HG03342 (cell line): ENCODE measurements at regions not wholly inside any gene's neighbourhood (a gene's known extent, or its start where the extent isn't known, plus 50 kb on each side); places are given as distances from the start of the nearest gene placed in this dataset.
A peak's percentile ranks its signal among the peaks of the same experiment; 100 is the strongest.

Experiments used
- ATAC-seq: cut with Tn5 transposase; IDR thresholded peaks from one replicate; pipeline ENCODE4 v1.9.1; 2021; ENCODE audit warnings: mild to moderate bottlenecking, moderate library complexity; ENCODE audit not compliant: unreplicated experiment

DNA sequence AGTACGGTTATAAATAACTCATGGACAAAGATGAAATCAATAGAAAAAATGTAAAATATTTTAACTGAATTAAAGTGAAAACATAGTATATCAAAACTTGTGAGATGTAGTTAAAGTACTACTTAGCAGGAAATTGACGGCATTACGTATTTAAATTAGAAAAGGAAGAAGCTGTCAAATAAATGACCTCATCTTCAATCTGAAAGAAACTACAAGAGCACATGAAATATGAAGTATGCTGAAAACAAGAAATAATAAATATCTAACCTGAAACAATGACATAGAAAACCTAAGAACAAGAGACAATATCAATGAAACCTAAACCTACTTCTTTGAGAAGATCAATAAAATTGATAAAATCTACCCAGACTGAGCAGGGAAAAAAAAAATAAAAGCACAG, 122.2 kb upstream of the PDE4B start:
- ATAC-seq = no peak

DNA sequence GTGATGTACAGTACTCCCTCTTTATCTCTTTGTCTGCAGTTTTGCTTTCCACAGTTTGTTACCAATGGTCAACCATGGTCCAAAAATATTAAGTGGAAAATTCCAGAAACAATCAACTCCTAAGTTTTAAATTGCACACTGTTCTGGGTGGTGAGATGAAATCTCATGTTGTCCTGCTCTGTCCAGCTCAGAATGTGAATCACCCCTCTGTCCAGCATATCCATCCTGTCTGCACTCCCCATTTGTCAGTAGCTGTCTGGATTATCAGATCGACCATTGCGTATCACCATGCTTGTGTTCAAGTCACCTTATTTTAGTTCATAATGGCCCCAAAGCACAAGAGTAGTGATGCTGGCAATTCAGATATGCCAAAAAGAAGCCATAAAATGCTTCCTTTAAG, 118.2 kb upstream of the PDE4B start:
- ATAC-seq = no peak

DNA sequence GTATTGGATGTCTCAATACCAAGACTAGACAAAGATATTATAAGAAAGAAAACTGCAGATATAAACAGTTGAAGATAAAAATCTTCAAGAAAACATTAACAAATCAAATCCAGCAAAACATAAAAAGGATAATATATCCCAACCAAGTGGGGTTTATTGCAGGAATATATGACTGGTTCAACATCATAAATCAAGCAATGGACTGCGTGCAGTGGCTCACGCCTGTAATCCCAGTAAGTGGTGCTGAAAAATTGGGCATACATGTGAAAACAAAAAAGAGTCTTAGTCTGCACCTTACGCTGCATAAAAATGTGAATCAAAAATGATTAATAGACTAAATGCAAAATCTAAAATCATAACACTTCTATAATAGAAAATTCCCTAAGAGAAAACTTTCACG, 112.9 kb upstream of the PDE4B start:
- ATAC-seq = no peak

DNA sequence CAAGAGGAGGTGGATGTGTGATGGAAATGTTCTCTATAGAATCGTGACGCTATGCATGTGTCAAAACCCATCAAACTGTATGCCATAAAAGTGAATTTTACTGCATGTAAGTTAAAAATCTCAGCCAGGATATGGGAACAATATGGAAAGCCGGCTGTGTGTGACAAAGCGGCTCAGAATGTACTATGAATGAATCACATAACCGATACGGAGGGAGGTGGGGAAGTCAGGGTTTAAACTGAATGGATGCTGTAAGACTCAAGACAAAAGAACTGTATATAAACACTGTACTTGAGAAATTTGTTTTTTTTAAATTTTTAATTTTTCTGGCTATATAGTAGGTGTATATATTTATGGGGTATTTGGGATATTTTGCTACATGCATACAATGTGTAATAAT, 111.6 kb upstream of the PDE4B start:
- ATAC-seq = no peak

DNA sequence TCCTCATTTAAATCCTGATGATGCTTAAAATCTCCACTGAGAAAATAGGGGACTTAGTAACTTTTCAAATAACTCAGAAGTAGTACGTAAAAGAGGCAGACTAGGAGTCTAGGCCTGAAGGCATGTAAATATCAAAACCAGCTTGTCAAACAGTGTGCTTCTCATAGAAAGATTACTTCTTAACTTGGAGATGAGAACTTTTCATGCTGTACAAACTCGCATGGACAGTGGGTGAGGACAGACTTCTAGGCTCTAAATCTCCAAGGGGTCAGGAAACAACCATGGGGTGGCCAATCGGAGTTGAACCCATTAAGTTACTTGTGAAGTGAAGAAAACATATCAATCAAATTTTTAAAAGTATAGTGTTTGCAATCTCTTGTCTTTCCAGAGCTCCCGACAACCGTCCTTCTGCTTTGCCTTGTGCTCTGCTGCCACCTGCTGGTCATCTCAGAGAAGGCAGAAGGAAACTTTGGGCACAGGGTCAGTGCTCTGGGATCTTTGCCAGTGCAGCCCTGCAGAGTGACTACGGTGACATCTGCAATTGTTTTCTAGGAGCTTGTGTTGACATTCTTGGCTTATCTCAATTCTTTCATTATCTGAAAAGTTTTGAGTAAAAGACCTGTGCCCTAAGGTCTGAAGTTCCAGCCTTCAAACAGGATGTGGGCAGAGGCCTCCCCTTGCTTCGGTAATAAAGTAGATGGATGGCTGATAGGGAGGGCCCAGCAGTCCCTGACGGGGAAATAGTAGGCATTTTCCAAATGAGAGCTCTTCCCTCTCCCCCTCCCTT, 105.1 kb upstream of the PDE4B start:
- ATAC-seq = peak; percentile 94

DNA sequence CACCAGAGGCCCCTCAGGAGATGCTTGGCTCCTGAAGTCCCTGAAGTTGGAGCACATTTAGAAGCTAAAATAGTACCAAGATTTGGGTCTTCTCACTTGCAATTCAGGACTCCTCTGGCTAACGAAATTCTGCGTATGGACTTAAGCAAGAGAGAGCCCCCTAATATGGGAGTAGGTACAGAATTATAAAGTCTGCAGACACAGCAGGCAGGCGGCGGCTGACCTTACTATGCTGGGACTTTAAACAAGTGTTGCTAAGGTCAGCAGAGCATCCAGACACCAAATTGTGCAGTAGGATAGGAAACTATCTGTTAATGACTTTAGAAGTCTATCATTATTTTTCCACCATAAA, 104.5 kb upstream of the PDE4B start:
- ATAC-seq = no peak

DNA sequence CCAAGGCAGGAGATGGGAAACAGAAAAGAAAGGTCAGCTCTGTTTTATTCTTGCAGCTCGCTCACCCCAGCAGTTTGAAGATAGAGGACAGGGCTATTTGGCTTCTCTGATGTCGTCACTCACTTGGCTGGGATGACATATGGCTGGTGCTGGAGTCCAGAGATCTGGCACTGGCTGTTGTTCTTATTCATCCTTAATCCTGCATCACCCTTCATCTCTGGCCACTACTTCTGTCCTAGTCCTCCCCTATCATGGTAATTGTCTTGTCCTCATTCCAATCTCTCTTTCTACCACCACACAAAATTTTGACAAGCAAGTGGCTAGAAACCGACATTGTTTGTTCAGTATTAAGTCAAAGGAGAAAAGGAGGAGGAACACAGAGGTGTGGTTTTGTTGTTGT, 103.8 kb upstream of the PDE4B start:
- ATAC-seq = no peak

DNA sequence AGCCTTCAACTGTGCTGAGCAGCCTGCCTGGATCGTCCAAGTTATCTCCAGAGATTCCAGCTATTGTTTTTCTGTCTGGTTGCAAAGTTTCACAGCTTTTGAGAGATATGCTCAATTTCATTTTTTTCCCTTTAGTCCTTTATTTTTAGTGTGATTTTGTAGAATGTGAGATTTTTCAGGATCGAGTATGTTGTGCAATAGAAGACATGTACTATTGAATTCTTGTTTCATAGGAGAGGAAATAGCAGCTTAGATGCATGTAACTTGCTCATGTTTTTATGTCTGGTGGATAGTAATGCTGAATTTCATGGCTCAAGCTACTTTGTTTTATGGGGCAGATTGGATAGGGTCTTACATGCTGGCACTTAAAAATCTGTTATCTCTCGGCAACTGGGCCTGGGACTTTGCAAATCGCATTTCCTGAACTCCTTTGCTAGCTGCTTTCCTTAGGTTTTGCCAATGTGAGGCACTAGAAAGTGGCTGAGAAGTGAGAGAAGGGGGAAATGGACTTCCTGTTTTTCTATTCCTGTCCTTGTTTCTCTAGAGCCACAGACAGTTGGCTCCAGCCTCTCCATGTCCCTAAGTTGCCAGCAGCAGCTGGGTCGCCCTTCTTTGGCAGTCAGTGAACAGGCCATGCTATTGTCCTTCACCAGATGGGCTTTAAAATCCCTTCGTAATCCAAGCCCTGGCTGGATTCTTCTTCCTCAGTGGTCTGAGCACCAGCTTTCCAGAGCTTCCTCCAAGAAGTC, 101.4 kb upstream of the PDE4B start:
- no peak for ATAC-seq

DNA sequence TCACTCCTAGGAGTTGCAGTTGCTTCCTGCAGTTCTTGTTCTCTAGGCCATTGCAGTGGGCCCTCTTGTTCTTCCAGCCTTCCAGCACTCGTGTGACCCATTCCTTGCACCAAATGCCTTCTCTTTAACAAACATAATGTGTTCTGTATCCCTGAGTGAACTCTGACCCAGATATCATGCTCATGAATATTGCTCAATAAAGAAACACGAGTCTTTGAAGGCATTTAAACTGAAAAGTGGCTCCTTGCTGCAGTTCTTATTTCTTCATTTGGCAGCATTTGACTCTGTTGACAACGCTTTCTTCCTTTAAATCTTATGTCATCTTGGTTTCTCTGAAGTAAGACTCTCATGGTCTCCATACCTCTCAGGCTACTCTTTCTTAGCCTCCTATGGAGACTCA, 100.7 kb upstream of the PDE4B start:
- no peak for ATAC-seq

DNA sequence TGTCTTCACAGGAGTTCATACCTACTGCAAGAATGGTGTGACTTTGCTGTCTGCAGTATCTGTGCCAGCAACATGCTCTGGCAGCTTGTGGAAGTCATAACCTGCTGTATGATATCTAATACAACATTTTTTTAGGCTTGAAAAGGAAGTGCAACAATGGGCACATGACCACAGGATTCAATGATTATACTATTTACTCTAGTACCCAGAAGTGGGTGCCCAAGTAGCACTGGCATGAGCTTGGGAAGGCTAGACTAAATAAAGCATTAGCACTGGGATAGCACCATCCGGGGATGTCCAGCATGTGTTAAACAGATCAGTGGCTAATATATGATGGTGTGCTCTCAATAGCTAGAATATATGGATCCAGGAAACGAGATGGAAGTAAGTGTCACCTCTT, 98.6 kb upstream of the PDE4B start:
- ATAC-seq = no peak

DNA sequence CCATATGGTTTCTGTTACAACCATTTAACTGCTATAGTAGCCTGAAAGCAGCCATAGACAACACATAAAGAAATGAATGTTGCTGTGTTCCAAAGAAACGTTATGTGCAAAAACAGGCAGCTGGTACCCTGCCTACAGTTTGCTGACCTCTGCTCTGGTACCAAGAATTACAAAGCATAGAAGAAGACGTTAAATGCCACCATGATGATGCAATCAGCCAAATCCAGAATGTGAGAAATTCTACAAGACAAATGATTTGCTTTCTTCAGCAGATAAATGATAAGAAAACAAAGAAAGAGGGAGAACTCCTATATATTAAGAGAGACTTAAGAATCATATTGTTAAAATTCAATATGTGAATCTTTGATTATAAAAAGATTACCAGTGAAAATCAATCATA, 97.8 kb upstream of the PDE4B start:
- ATAC-seq = no peak

DNA sequence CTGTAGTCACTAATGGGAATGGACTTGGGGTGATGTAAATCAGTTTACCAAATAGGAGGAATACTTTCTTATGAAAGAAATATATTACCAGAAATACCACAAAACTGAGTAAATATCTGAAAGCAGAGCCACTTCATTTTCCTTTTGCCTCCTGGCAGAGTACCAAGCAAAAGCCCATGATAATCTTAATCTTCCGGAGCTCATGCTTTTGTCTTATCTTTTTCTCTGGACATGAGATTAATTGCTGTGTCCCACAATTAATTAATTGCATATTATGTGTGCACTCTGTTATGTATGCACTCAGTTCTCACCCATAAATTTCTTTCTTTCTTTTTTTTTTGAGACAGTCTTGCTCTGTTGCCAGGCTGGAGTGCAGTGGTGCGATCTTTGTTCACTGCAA, 94.1 kb upstream of the PDE4B start:
- ATAC-seq = no peak

DNA sequence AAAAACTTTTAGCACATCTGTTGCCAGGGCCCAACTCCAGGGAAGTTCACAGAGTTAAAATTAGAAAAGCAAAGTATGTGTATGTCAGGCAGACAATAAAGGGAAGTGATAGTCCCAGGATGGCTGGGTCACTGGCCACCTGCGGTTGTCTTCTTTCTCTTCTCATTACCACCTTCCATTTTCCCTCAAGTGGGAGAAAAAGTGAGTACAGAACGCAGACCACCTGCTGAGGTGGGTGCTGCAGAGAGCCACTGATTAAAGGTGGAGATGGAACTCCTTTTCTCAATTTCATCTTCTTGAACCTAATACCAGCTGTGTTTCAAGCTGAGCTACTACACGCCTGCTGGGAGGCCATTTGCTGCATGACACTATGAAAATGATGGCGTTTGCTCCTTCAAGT, 88.8 kb upstream of the PDE4B start:
- peak; percentile 63 for ATAC-seq

DNA sequence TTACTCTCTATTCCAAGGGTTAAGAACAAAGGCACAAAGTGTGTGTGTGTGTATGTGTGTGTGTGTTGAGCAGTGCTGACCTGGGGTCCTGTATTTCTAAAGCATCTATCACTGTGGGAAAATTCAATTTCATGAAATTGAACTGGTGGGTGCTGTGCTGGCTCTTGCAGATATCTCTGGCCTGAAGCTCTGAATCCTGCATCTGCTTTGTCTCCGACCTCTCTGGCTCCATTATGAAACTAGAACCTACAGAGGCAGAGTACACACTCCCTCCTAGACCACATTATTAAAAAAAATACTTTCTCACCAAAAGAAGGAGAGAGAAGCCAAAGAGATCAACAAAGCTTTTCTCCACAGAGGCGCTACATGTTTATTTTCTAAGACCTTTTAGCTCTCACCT, 88.4 kb upstream of the PDE4B start:
- ATAC-seq = peak; percentile 74

DNA sequence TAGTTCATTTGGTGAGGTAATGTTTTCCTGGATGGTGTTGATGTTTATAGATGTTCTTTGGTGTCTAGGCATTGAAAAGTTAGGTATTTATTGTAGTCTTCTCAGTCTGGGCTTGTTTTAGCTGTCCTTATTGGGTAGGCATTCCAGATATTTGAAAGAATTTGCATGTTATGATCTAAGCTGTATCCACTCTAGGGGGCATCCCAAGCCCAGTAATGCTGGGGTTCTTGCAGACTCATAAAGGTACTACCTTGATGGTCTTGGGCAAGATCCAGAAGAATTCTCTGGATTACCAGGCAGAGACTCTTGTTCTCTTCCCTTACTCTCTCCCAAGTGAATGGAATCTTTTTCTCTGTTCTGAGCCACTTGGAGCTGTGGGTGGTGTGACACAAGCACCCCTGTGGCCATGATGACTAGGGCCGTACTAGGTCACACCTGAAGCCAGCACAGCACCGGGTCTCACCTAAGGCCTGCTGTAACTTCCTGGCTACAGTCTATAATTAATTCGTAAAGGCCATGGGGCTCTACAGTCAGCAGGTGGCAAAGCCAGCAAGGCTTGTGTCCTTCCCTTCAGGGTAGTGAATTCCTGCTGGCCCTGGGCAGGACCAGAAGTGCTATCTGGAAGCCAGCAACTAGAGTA, 74.8 kb upstream of the PDE4B start:
- ATAC-seq = no peak

DNA sequence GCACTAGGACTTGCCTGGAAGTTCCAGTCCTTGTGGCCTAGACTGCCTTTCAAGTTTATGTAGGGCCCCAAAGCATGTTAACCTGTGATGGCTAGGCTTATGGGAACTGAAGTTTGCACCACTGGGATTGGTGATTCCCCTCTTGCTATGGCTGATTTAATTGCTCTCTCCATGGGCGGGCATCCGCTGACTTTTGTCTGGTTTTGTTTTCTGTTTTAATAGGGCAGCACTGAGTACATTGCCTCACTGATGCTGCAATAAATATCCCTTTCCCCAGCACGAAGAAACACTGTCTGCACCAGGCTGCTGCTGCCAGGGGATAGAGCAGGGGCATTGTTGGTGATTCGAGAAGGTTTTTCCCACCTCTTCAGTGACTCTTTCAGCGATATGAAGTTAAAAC, 73.3 kb upstream of the PDE4B start:
- ATAC-seq = no peak

DNA sequence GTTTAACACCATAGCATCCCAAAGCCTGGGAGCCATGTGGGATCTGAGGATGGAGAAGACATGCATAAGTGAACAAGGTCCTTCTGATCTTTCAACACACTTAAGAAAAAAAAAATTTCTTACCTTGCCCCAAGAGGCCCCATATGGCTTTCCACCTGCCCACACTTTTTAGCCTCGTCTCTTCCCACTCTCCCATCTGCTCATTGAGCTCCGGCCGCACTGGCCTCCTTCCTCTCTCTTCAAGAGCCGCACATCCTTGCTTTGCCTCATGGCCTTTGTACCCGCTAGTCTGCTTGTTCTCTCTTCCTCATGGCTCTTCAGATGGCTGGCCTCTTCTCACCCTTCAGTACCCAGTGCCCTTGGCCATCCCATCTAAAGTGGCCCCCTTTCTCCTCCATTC, 70.2 kb upstream of the PDE4B start:
- ATAC-seq = no peak

DNA sequence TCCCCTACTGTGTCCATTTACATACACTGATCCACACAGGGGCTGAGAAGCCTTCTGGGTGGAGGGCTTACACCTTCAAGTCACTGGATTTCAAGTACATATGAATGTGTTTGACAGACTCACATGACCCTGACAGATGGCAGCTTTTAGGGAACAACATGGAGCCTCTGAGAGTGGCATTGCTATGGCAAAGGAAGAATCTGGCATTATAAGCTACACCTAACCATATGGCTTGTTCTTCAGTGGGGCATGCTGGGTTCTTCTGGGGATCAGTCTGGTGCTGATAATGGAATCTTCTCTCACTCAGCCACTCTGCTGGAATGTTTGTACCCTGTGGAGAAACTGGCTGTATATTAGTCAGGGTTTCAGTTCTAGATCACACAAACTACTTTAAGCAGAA, 68.5 kb upstream of the PDE4B start:
- no peak for ATAC-seq

DNA sequence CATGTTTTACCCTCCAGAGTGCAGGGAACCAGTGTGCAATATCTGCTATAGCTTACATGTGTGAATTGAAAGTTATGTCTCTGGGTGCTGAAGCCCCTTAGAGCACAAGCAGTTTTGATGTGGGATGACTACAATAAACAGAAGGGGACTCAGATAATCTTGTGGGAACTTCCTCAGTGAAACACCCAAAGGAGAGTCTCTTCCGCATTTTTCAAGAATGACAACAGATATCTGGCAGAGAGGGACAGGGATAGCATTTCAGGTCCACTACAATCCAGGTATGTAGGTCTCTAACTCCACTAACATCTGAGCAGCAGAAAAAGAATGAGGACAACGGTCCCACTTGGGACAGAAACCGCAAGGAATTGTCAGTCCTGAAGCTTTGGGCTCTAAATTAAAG, 67.6 kb upstream of the PDE4B start:
- ATAC-seq = no peak

DNA sequence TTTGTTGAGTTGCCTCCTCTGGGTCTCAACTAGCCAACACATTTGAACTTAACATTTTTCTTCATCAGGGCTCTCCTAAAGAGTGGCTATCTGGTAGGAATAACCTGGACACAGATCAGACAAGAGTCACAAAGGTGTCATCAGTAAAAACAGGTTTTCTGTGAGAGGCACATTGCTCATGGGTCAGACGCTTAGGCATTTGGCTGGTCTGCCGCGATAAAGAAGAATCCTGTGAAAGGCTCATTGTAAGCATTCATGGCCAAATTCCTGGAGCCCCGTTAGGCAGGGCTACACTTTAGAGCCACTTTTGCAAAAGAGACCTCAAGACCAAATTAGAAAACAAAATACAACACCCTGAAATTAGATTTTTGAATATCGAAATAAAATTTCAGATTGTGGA, 64.2 kb upstream of the PDE4B start:
- ATAC-seq = no peak

DNA sequence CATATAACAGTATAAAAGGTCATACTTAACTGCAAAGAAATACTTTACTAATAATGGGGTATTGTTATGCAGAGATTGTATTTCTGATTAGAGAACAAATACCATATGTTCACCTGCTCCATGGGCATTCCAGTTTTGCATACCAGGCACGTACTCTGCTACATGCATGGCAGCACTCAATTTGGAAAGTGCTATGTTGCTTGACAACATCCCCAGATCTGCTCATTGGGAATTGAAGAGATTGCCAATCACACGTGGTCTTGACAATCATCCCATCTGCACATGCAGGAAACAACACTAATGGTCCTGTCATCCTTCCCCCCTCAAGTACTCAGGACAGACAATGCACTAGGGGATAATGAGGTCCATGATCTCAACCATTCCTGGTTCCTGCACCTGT, 63.4 kb upstream of the PDE4B start:
- ATAC-seq = no peak

DNA sequence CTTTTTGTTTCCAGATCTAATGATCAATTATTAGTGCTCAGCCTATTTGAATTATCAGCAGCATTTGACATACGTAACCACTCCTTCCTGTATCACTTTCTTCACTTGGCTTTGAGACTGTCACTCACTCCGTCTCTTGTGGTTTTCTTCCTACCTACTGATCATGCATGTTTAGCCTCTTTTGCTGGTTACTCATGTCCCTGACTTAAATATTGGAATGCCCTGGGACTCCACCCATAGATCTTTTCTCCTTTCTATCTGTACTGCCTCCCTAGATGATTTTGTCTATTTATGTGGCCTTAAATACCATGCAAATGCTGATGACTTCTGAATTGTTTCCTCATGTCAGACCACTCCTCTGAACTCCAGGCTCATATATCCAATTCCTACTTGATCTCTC, 57.7 kb upstream of the PDE4B start:
- ATAC-seq = no peak
